Heart left ventricle (tissue), 13 donors: ENCODE measurements at regions not wholly inside any gene's neighbourhood (a gene's known extent, or its start where the extent isn't known, plus 50 kb on each side); places are given as distances from the start of the nearest gene placed in this dataset.

ENCODE experiments used
- POLR2A ChIP-seq, 2 donors: fragments of 450-650 bp; IDR thresholded peaks; one replicate each; pipeline ENCODE4 v1.6.1; 2017; ENCODE audit warnings: antibody characterized with exemption in 2 of 2, mild to moderate bottlenecking in 2 of 2, moderate library complexity in 2 of 2
- TF ChIP-seq, protein P1 (sequence below), 12 donors: fragments of 200-600 bp; sonication (generic) in 4 of 12; IDR thresholded peaks; one replicate each; pipeline versions ENCODE4 v1.5.0 to v1.8.0; 2018 to 2022; ENCODE audit warnings: antibody characterized with exemption in 12 of 12, mild to moderate bottlenecking in 5 of 12
- donor health status: ischemic (EF 13 %, LVEDD 7.1; RV severe dilation, severe dysfunction).
- donor health status: DM: no; HTN: yes; CAD: no.
- donor health status: DM: no; HTN: no; CAD: no.
- donor health status: ischemic (EF 25% LVEDD 6.9; RV normal size, moderate dysfunction).
- donor health status: ischemic (EF 25% LVEDD 5.7; RV mildly dilated, moderate dysfunction).
- donor health status: ischemic (EF 35%, LVEDD 5.7; RV mildly dilated, moderate dysfunction).
- donor health status: nonischemic (EF 11% LVEDD 7.7; RV severe dilation, severe dysfunction).
- donor health status: DM: yes; HTN: yes; CAD: no.
- donor health status: PGD.
- donor health status: ischemic (EF 29% LVEDD 5.4; RV normal size, mild dysfunction).
- donor health status: nonischemic (EF 23%, LVEDD 6.1; RV moderate dilation, normal function).

DNA sequence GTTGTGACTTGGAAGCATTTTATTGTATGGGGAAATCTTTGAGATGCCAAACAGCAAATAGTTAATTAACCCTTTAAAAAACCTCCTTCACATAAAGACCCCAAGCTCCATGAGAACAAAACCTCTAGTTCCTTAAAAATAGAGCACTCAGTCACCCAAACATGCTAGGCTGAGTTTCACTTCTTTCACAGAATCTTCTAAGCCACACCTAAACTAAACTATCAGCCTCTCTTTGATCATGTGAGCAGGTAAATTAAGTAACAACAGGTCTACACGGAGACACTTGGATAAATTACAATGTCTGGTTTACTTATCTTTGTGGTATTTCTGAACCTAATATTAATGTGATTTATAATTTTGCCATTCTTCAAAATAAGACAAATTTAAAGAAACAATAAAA lies 205.2 kb upstream of the MARCKS start:
- TF ChIP-seq, protein P1, sequence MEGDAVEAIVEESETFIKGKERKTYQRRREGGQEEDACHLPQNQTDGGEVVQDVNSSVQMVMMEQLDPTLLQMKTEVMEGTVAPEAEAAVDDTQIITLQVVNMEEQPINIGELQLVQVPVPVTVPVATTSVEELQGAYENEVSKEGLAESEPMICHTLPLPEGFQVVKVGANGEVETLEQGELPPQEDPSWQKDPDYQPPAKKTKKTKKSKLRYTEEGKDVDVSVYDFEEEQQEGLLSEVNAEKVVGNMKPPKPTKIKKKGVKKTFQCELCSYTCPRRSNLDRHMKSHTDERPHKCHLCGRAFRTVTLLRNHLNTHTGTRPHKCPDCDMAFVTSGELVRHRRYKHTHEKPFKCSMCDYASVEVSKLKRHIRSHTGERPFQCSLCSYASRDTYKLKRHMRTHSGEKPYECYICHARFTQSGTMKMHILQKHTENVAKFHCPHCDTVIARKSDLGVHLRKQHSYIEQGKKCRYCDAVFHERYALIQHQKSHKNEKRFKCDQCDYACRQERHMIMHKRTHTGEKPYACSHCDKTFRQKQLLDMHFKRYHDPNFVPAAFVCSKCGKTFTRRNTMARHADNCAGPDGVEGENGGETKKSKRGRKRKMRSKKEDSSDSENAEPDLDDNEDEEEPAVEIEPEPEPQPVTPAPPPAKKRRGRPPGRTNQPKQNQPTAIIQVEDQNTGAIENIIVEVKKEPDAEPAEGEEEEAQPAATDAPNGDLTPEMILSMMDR (IDR thresholded peaks at IDR 0.05): no peak
- TF ChIP-seq POLR2A (IDR thresholded peaks at IDR 0.05): no peak
